GM23248 (cell line): ENCODE measurements at regions not wholly inside any gene's neighbourhood (a gene's known extent, or its start where the extent isn't known, plus 50 kb on each side); places are given as distances from the start of the nearest gene placed in this dataset.

ENCODE experiments used
- DNase-seq: peaks from one replicate; pipeline ENCODE4 v3.0.0-alpha.2; 2015
- H2AFZ ChIP-seq: fragments of 200-600 bp; sonication (generic); 2 replicates; pipeline ENCODE4 v1.6.1; 2016; ENCODE audit warnings: antibody characterized with exemption
- H3F3A ChIP-seq: fragments of 200-600 bp; sonication (generic); 2 replicates; pipeline ENCODE4 v1.6.1; 2016; ENCODE audit warnings: mild to moderate bottlenecking, antibody characterized with exemption, mixed run types; ENCODE audit not compliant: insufficient read depth
- H3K27ac ChIP-seq: fragments of 200-600 bp; sonication (generic); 2 replicates; pipeline ENCODE4 v1.5.1; 2016; ENCODE audit warnings: mild to moderate bottlenecking
- H3K27me3 ChIP-seq: fragments of 200-600 bp; sonication (generic); replicated peaks from 2 replicates; pipeline ENCODE4 v1.6.1; 2016; ENCODE audit warnings: mild to moderate bottlenecking; ENCODE audit not compliant: insufficient read depth
- H3K36me3 ChIP-seq: fragments of 200-600 bp; sonication (generic); 2 replicates; pipeline ENCODE4 v1.6.1; 2016; ENCODE audit warnings: low read depth, mild to moderate bottlenecking
- H3K4me1 ChIP-seq: fragments of 200-600 bp; sonication (generic); 2 replicates; pipeline ENCODE4 v1.6.1; 2016; ENCODE audit warnings: mild to moderate bottlenecking; ENCODE audit not compliant: insufficient read depth
- H3K4me2 ChIP-seq: fragments of 200-600 bp; sonication (generic); one replicate; pipeline ENCODE4 v1.6.1; 2016; ENCODE audit warnings: mild to moderate bottlenecking; ENCODE audit not compliant: unreplicated experiment
- H3K4me3 ChIP-seq: fragments of 200-600 bp; sonication (generic); 2 replicates; pipeline ENCODE4 v1.5.1; 2016; ENCODE audit warnings: mild to moderate bottlenecking
- H3K79me2 ChIP-seq: fragments of 200-600 bp; sonication (generic); 2 replicates; pipeline ENCODE4 v1.6.1; 2016; ENCODE audit warnings: mild to moderate bottlenecking; ENCODE audit not compliant: insufficient read depth
- H3K9ac ChIP-seq: fragments of 200-600 bp; sonication (generic); 2 replicates; pipeline ENCODE4 v1.6.1; 2016; ENCODE audit warnings: mild to moderate bottlenecking
- H3K9me2 ChIP-seq: fragments of 200-600 bp; sonication (generic); 2 replicates; pipeline ENCODE4 v1.6.1; 2016; ENCODE audit warnings: mixed run types, mild to moderate bottlenecking, moderate library complexity; ENCODE audit not compliant: insufficient read depth
- H3K9me3 ChIP-seq: fragments of 200-600 bp; sonication (generic); one replicate; pipeline ENCODE4 v1.6.1; 2017; ENCODE audit warnings: low read depth
- H4K20me1 ChIP-seq: fragments of 200-600 bp; sonication (generic); 2 replicates; pipeline ENCODE4 v1.6.0; 2016; ENCODE audit not compliant: insufficient read depth
- EZH2 ChIP-seq: fragments of 200-600 bp; sonication (generic); IDR thresholded peaks from 2 replicates; pipeline ENCODE4 v1.6.1; 2018; ENCODE audit warnings: antibody characterized with exemption, mild to moderate bottlenecking; ENCODE audit not compliant: insufficient read depth, poor library complexity, severe bottlenecking
- EZH2phosphoT487 ChIP-seq: fragments of 200-600 bp; sonication (generic); IDR thresholded peaks from 2 replicates; pipeline ENCODE4 v1.6.1; 2018; ENCODE audit warnings: antibody characterized with exemption, moderate library complexity, mild to moderate bottlenecking, low read depth; ENCODE audit not compliant: insufficient read depth
- WGBS, 2 experiments: methylation state at CpG; one replicate each; pipeline ENCODE4 v1.1.6; 2015 to 2017; ENCODE audit warnings: low lambda C conversion rate in 2 of 2, low coverage in 1 of 2; ENCODE audit errors: missing lambda C conversion rate in 2 of 2; 5-methylcytosine and 5-hydroxymethylcytosine counted together
- in situ Hi-C: fragments of 300-500 bp; cut with MboI; formaldehyde crosslinking; loops from 2 replicates; pipeline ENCODE4 v1.15.0; 2020

- DNase-seq: no peak
- in situ Hi-C loops: no loop called here
- Histone ChIP-seq H3K4me1 (no peaks in the 10 kb centered on the region), H3K9me2 (no peaks in the 10 kb centered on the region), H3K79me2 (no peaks in the 10 kb centered on the region), H3F3A (no peaks in the 10 kb centered on the region), H2AFZ (no peak overlapping the region), H3K36me3 (no peaks in the 10 kb centered on the region), H3K9ac (no peak overlapping the region), H4K20me1 (no peaks in the 10 kb centered on the region), H3K4me3 (no peak overlapping the region), H3K27me3 (0 out of 2 replicates have a peak, but pooled peaks cover 4% of the 10 kb centered on the region), H3K27ac (no peak overlapping the region), H3K9me3 (no peaks in the 10 kb centered on the region), H3K4me2 (no peak overlapping the region)
- no peak for TF ChIP-seq EZH2phosphoT487
- TF ChIP-seq EZH2: no peak
- WGBS, 2 experiments: 38% methylated on average over 3 of the region's 3 CpGs
Observed at GRCh38 chr20:24321973-24322372, 147.5 kb upstream of the SYNDIG1 start.

GRCh38 chr20:24318569-24319352 lies 150.7 kb upstream of the SYNDIG1 start:
- H3K79me2 ChIP-seq: no peaks in the 10 kb centered on the region

GRCh38 chr20:24317224-24317623 lies 152.2 kb upstream of the SYNDIG1 start:
- Histone ChIP-seq H3K79me2 (no peaks in the 10 kb centered on the region), H3F3A (no peaks in the 10 kb centered on the region), H4K20me1 (no peaks in the 10 kb centered on the region), H2AFZ (no peak overlapping the region), H3K27ac (no peak overlapping the region), H3K9me2 (no peaks in the 10 kb centered on the region), H3K4me1 (no peaks in the 10 kb centered on the region), H3K4me3 (no peak overlapping the region), H3K9me3 (no peaks in the 10 kb centered on the region), H3K27me3 (0 out of 2 replicates have a peak, but pooled peaks cover 10% of the 10 kb centered on the region), H3K4me2 (no peak overlapping the region), H3K36me3 (no peaks in the 10 kb centered on the region), H3K9ac (no peak overlapping the region)
- in situ Hi-C loops: no loop called here
- 24 to 29% methylated on average over 5 of the region's 5 CpGs for WGBS, 2 experiments
- no peak for DNase-seq
- TF ChIP-seq EZH2phosphoT487 (no peak), EZH2 (no peak)

More at GRCh38 chr20:24318569-24319352, 150.7 kb upstream of the SYNDIG1 start:
- Histone ChIP-seq H3K9me3 (no peaks in the 10 kb centered on the region), H4K20me1 (no peaks in the 10 kb centered on the region), H3K4me3 (no peak overlapping the region), H3F3A (no peaks in the 10 kb centered on the region), H3K27ac (no peak overlapping the region), H3K4me2 (no peak overlapping the region), H3K9me2 (no peaks in the 10 kb centered on the region), H3K36me3 (no peaks in the 10 kb centered on the region), H3K4me1 (no peaks in the 10 kb centered on the region), H3K27me3 (0 out of 2 replicates have a peak, but pooled peaks cover 4% of the 10 kb centered on the region), H2AFZ (no peak overlapping the region), H3K9ac (no peak overlapping the region)
- in situ Hi-C loops: no loop called here
- TF ChIP-seq EZH2phosphoT487 (no peak), EZH2 (no peak)
- DNase-seq: no peak
- WGBS, 2 experiments: 47% methylated on average over 15 of the region's 15 CpGs

- Histone ChIP-seq H2AFZ (no peak overlapping the region), H3K9ac (no peak overlapping the region), H3K36me3 (no peaks in the 10 kb centered on the region), H3K9me2 (no peaks in the 10 kb centered on the region), H3F3A (no peaks in the 10 kb centered on the region), H3K27ac (no peak overlapping the region), H3K79me2 (no peaks in the 10 kb centered on the region), H3K4me2 (no peak overlapping the region), H3K27me3 (0 out of 2 replicates have a peak, but pooled peaks cover 10% of the 10 kb centered on the region), H3K4me1 (no peaks in the 10 kb centered on the region), H3K9me3 (no peaks in the 10 kb centered on the region), H4K20me1 (no peaks in the 10 kb centered on the region), H3K4me3 (no peak overlapping the region)
- no peak for TF ChIP-seq EZH2
- TF ChIP-seq EZH2phosphoT487: no peak
- 31 to 44% methylated on average over 2 of the region's 2 CpGs for WGBS, 2 experiments
- DNase-seq: no peak
- in situ Hi-C loops: no loop called here
Observed at GRCh38 chr20:24316731-24317130, 152.7 kb upstream of the SYNDIG1 start.
